ENCODE measurements at regions not wholly inside any gene's neighbourhood (a gene's known extent, or its start where the extent isn't known, plus 50 kb on each side); places are given as distances from the start of the nearest gene placed in this dataset.

DNA sequence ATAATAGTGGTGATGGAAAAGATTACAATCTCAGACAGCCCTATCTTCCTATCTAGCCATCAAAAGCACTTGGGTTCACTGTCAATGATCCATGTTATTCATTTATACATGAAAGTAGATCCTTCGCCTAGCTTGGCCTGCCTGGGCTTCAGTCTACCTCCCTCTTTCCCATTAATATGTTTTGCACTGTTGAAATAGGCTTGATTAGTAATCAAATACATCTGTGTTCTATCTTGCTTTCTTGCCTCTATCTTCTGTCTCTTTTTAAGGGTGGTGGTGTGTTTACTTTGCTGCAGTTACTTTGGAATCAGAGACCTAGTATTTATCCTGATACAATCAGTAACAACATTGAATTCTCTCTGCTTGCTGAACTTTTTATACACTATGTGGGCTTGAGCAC lies 521.2 kb downstream of the TNS1 start:
- intact Hi-C loops (cut with micrococcal nuclease; ENCODE audit: unreplicated experiment), result no loop called here
- H3K79me2 ChIP-seq (ENCODE audit: low read depth), result no peaks in the 10 kb centered on the region
- no peaks in the 10 kb centered on the region; the same call in 1 of the 2 replicates for H3F3A ChIP-seq (ENCODE audit: insufficient read depth, low read depth)
- no peak for DNase-seq
- no TSS peak for BruUV-seq (replicated peaks)
- H3K27ac ChIP-seq, result no peak overlapping the region
- no peaks in the 10 kb centered on the region for H3K9me2 ChIP-seq (ENCODE audit: insufficient read depth)
- no peaks in the 10 kb centered on the region for H3K4me1 ChIP-seq (replicated peaks; ENCODE audit: insufficient read depth)
- ChIA-PET CTCF (no interaction called here), POLR2A (ENCODE audit: unreplicated experiment) (no interaction called here)
- TF ChIP-seq, protein P1, sequence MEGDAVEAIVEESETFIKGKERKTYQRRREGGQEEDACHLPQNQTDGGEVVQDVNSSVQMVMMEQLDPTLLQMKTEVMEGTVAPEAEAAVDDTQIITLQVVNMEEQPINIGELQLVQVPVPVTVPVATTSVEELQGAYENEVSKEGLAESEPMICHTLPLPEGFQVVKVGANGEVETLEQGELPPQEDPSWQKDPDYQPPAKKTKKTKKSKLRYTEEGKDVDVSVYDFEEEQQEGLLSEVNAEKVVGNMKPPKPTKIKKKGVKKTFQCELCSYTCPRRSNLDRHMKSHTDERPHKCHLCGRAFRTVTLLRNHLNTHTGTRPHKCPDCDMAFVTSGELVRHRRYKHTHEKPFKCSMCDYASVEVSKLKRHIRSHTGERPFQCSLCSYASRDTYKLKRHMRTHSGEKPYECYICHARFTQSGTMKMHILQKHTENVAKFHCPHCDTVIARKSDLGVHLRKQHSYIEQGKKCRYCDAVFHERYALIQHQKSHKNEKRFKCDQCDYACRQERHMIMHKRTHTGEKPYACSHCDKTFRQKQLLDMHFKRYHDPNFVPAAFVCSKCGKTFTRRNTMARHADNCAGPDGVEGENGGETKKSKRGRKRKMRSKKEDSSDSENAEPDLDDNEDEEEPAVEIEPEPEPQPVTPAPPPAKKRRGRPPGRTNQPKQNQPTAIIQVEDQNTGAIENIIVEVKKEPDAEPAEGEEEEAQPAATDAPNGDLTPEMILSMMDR (conservative IDR thresholded peaks at IDR 0.05), result no peak
- TF ChIP-seq EZH2 (IDR thresholded peaks at IDR 0.05; ENCODE audit: low read depth), result no peak
- H3K4me3 ChIP-seq, result no peak overlapping the region
- no peaks in the 10 kb centered on the region for H3K9me3 ChIP-seq (ENCODE audit: insufficient read depth, low read depth)
- no peak overlapping the region for H3K4me2 ChIP-seq
- H2AFZ ChIP-seq, result no peak overlapping the region
- no peaks in the 10 kb centered on the region for H3K36me3 ChIP-seq (ENCODE audit: low read depth)
- no peaks in the 10 kb centered on the region for H4K20me1 ChIP-seq (ENCODE audit: insufficient read depth)
- H3K27me3 ChIP-seq (ENCODE audit: insufficient read depth, low read depth), result no peaks in the 10 kb centered on the region

DNA sequence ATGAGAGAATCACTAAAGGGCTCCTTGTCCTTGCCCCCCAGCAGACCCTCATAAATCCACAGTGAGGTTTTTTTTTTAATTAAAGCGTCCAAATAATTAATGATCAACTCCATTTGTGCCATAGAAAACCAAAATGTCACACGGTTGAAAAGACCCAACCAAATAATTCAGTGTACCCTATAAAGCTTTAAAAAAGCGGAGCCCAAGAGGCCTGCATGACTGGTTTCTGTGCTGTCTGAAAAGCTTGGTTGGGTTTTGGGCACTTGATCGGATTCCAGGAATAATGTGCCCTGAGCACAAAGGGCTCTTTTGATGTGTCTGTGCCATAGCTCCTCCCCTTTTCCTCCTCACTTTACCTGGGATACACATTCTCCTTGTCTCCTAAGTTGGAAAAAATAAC lies 523.2 kb downstream of the TNS1 start:
- no TSS peak for BruUV-seq (replicated peaks)
- no peaks in the 10 kb centered on the region for H4K20me1 ChIP-seq (ENCODE audit: insufficient read depth)
- no peaks in the 10 kb centered on the region for H3K9me2 ChIP-seq (ENCODE audit: insufficient read depth)
- DNase-seq, result no peak
- no peaks in the 10 kb centered on the region for H3F3A ChIP-seq (ENCODE audit: insufficient read depth, low read depth)
- H3K27ac ChIP-seq, result no peak overlapping the region
- H3K27me3 ChIP-seq (ENCODE audit: insufficient read depth, low read depth), result no peaks in the 10 kb centered on the region
- H2AFZ ChIP-seq, result no peak overlapping the region
- no peak overlapping the region for H3K4me3 ChIP-seq
- intact Hi-C loops (cut with micrococcal nuclease; ENCODE audit: unreplicated experiment), result no loop called here
- H3K4me1 ChIP-seq (replicated peaks; ENCODE audit: insufficient read depth), result no peaks in the 10 kb centered on the region
- TF ChIP-seq EZH2 (IDR thresholded peaks at IDR 0.05; ENCODE audit: low read depth), result no peak
- TF ChIP-seq, protein P1 (conservative IDR thresholded peaks at IDR 0.05), result no peak
- H3K36me3 ChIP-seq (ENCODE audit: low read depth), result no peaks in the 10 kb centered on the region
- no peaks in the 10 kb centered on the region for H3K79me2 ChIP-seq (ENCODE audit: low read depth)
- no peaks in the 10 kb centered on the region for H3K9me3 ChIP-seq (ENCODE audit: insufficient read depth, low read depth)
- CTCF ChIA-PET, result no interaction called here
- POLR2A ChIA-PET (ENCODE audit: unreplicated experiment), result no interaction called here
- H3K4me2 ChIP-seq, result no peak overlapping the region

DNA sequence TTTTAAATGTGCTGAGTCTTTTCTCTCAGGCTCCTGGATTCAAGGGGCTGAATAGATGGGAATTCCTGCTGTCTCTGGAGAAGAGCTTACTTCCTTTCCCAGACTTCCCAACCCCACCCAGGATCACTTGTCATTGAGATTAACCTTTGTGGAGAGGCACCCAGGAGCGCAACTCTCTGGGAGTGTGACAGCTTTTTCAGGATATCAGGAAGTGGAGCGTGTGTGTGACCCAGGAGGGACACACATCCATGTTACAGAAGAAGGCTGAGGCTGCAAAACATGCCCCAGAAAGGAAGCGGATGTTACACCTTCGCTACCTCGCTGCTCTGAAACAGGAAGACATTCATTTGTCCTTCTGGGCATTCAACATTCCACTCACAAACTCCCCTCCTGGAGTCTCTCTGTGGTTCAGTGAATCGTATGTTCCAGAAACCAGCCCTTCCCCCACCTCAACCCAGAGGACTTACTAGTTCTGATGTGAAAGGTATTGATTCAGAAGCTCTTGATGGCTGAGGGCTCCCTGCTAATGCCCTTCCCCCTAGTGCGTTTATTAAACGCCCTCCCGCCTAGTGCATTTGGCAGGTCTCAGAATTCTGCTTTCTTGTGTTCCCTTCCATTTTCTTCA lies 523.9 kb downstream of the TNS1 start:
- BruUV-seq (replicated peaks), result no TSS peak
- no peak overlapping the region for H3K4me2 ChIP-seq
- DNase-seq, result no peak

More for the DNA sequence above, 523.9 kb downstream of the TNS1 start:
- H2AFZ ChIP-seq, result no peak overlapping the region
- no peaks in the 10 kb centered on the region for H3K79me2 ChIP-seq (ENCODE audit: low read depth)
- ChIA-PET CTCF (no interaction called here), POLR2A (ENCODE audit: unreplicated experiment) (no interaction called here)
- H3K27ac ChIP-seq, result no peak overlapping the region
- TF ChIP-seq EZH2 (IDR thresholded peaks at IDR 0.05; ENCODE audit: low read depth), result no peak
- TF ChIP-seq, protein P1 (conservative IDR thresholded peaks at IDR 0.05), result no peak
- no peaks in the 10 kb centered on the region for H3K36me3 ChIP-seq (ENCODE audit: low read depth)
- H3K4me1 ChIP-seq (replicated peaks; ENCODE audit: insufficient read depth), result no peaks in the 10 kb centered on the region
- H3F3A ChIP-seq (ENCODE audit: insufficient read depth, low read depth), result no peaks in the 10 kb centered on the region
- no peaks in the 10 kb centered on the region for H3K27me3 ChIP-seq (ENCODE audit: insufficient read depth, low read depth)
- H3K9me2 ChIP-seq (ENCODE audit: insufficient read depth), result no peaks in the 10 kb centered on the region
- H4K20me1 ChIP-seq (ENCODE audit: insufficient read depth), result no peaks in the 10 kb centered on the region
- intact Hi-C loops (cut with micrococcal nuclease; ENCODE audit: unreplicated experiment), result no loop called here
- no peak overlapping the region for H3K4me3 ChIP-seq
- H3K9me3 ChIP-seq (ENCODE audit: insufficient read depth, low read depth), result no peaks in the 10 kb centered on the region

All from PC-9 (cell line).